HepG2 (cell line): ENCODE measurements at regions not wholly inside any gene's neighbourhood (a gene's known extent, or its start where the extent isn't known, plus 50 kb on each side); places are given as distances from the start of the nearest gene placed in this dataset.
A peak's percentile ranks its signal among the peaks of the same experiment; 100 is the strongest.
"Not testable (repeated sequence)": the region's sequence is repeated elsewhere in the genome, so short reads cannot be mapped to it uniquely, and the experiment has no call there.

Experiments
- ATAC-seq: fragments of 200-7000 bp; cut with Tn5 transposase; 3 replicates; pipeline ENCODE4 v1.9.1; 2020; ENCODE audit warnings: mild to moderate bottlenecking, moderate library complexity
- BruUV-seq: library from RNA; stranded (reverse); fragments of 400-500 nt; replicated peaks from 2 replicates; lab custom pipeline; 2021; lab: Mats Ljungman, UMichigan
- CTCF ChIA-PET: fragments of 300-600 bp; formaldehyde crosslinking; extraction: SDS; loops from one replicate; lab custom pipeline; 2021; ENCODE audit warnings: low total read pairs, inconsistent platforms, low intra/inter-chr PET ratio; lab: Yijun Ruan, JAX
- POLR2A ChIA-PET: fragments of 350-600 bp; sonication (Branson Sonifier 250); formaldehyde crosslinking; loops from one replicate; lab custom pipeline; 2020; ENCODE audit warnings: antibody characterized with exemption, inconsistent platforms; lab: Yijun Ruan, JAX
- DNase-seq: peaks from one replicate; pipeline ENCODE4 v3.0.0-alpha.2; 2015; ENCODE audit warnings: low spot score
- FAIRE-seq: peaks from 3 replicates; lab custom pipeline; 2011; peaks lifted over from hg19 to GRCh38; lab: Jason Lieb, UNC
- H2AFZ ChIP-seq: one replicate; pipeline ENCODE4 v1.6.1; 2011; ENCODE audit warnings: low read length, inconsistent platforms
- H3K27ac ChIP-seq: fragments of 300-600 bp; 3 replicates; pipeline ENCODE4 v1.8.0; 2011; ENCODE audit warnings: mixed run types, mild to moderate bottlenecking, mixed read lengths, low read length, inconsistent platforms; ENCODE audit not compliant: insufficient read depth; ENCODE audit errors: extremely low read length
- H3K27me3 ChIP-seq, 2 experiments: fragments of 200-600 bp in 1 of 2; 2 replicates in 1 of 2; 3 replicates in 1 of 2; pipeline versions ENCODE4 v1.6.0 to v1.8.0; 2011; ENCODE audit warnings: low read length in 2 of 2, mild to moderate bottlenecking in 2 of 2, moderate library complexity in 2 of 2, inconsistent platforms in 1 of 2; ENCODE audit not compliant: insufficient read depth in 2 of 2, control insufficient read depth in 1 of 2
- H3K36me3 ChIP-seq, 2 experiments: fragments of 200-600 bp in 1 of 2; replicated peaks in 1 of 2; 2 replicates in 1 of 2; 3 replicates in 1 of 2; pipeline versions ENCODE4 v1.5.1 to v1.8.0; 2011; ENCODE audit warnings: low read length in 2 of 2, inconsistent platforms in 1 of 2; ENCODE audit not compliant: insufficient read depth in 2 of 2, control insufficient read depth in 1 of 2
- H3K4me1 ChIP-seq: 2 replicates; pipeline ENCODE4 v1.5.1; 2012; ENCODE audit warnings: low read length, inconsistent platforms; ENCODE audit not compliant: insufficient read depth
- H3K4me2 ChIP-seq: 2 replicates; pipeline ENCODE4 v1.6.0; 2011; ENCODE audit warnings: low read depth, low read length, inconsistent platforms
- H3K4me3 ChIP-seq, 3 experiments: fragments of 200-600 bp in 1 of 3; sonication (generic), shearing (Covaris generic) in 1 of 3; replicated peaks in 1 of 3; 2 replicates each; pipeline ENCODE4 v1.5.1; 2011 to 2016; ENCODE audit warnings: low read length in 3 of 3, inconsistent platforms in 2 of 3, low read depth in 2 of 3, mild to moderate bottlenecking in 2 of 3, control low read depth in 1 of 3, mixed read lengths in 1 of 3; ENCODE audit not compliant: insufficient read depth in 1 of 3
- H3K79me2 ChIP-seq: one replicate; pipeline ENCODE4 v1.6.1; 2011; ENCODE audit warnings: low read length, inconsistent platforms; ENCODE audit not compliant: insufficient read depth
- H3K9ac ChIP-seq: 2 replicates; pipeline ENCODE4 v1.6.0; 2011; ENCODE audit warnings: mild to moderate bottlenecking, low read depth, low read length, inconsistent platforms; ENCODE audit not compliant: insufficient read depth
- H3K9me3 ChIP-seq: 2 replicates; pipeline ENCODE4 v1.5.1; 2012; ENCODE audit warnings: mild to moderate bottlenecking, low read length
- H4K20me1 ChIP-seq: 2 replicates; pipeline ENCODE4 v1.6.0; 2011; ENCODE audit warnings: inconsistent platforms, mild to moderate bottlenecking, low read length, moderate library complexity; ENCODE audit not compliant: insufficient read depth
- ARID5B ChIP-seq: IDR thresholded peaks from 2 replicates; pipeline ENCODE4 v1.4.0; 2020; ENCODE audit warnings: mild to moderate bottlenecking, missing genetic modification reagents
- LCORL ChIP-seq, 2 experiments: fragments of 450-650 bp in 1 of 2; sonication (generic) in 1 of 2; formaldehyde crosslinking in 1 of 2; IDR thresholded peaks; 2 replicates each; pipeline versions ENCODE4 v1.5.0 to v1.6.1; 2017 to 2020; ENCODE audit warnings: antibody characterized with exemption in 1 of 2, missing genetic modification reagents in 1 of 2
- MAFK ChIP-seq, 2 experiments: IDR thresholded peaks in 1 of 2; conservative IDR thresholded peaks in 1 of 2; 2 replicates each; pipeline ENCODE4 v1.6.1; 2011; ENCODE audit warnings: improper control_type of control experiment in 2 of 2, low read length in 2 of 2
- NONO ChIP-seq, 2 experiments: fragments of 450-650 bp in 1 of 2; sonication (generic) in 1 of 2; formaldehyde crosslinking in 1 of 2; IDR thresholded peaks in 1 of 2; conservative IDR thresholded peaks in 1 of 2; 2 replicates each; pipeline versions ENCODE4 v1.6.1 to v1.8.0; 2017 to 2022; ENCODE audit warnings: mild to moderate bottlenecking in 1 of 2, missing genetic modification reagents in 1 of 2, moderate library complexity in 1 of 2
- NR2F6 ChIP-seq, 2 experiments: IDR thresholded peaks; 2 replicates each; pipeline ENCODE4 v1.6.1; 2016; ENCODE audit warnings: antibody characterized with exemption in 1 of 2, mild to moderate bottlenecking in 1 of 2
- PITX1 ChIP-seq: sonication (generic); formaldehyde crosslinking; IDR thresholded peaks from 2 replicates; pipeline ENCODE4 v1.5.1; 2020; ENCODE audit warnings: mild to moderate bottlenecking, missing genetic modification reagents
- RAD51 ChIP-seq: fragments of 450-650 bp; IDR thresholded peaks from 2 replicates; pipeline ENCODE4 v1.6.1; 2016; ENCODE audit warnings: borderline replicate concordance
- SOX6 ChIP-seq, 2 experiments: fragments of 450-650 bp in 1 of 2; sonication (generic) in 1 of 2; formaldehyde crosslinking in 1 of 2; IDR thresholded peaks; 2 replicates each; pipeline versions ENCODE4 v1.4.0 to v1.6.1; 2017 to 2020; ENCODE audit warnings: antibody characterized with exemption in 1 of 2, mild to moderate bottlenecking in 1 of 2, missing genetic modification reagents in 1 of 2
- THRA ChIP-seq: sonication (generic); formaldehyde crosslinking; IDR thresholded peaks from 2 replicates; pipeline ENCODE4 v1.4.0; 2020; ENCODE audit warnings: missing genetic modification reagents, borderline replicate concordance
- ZNF282 ChIP-seq: fragments of 450-650 bp; IDR thresholded peaks from 2 replicates; pipeline ENCODE4 v1.6.1; 2018; ENCODE audit not compliant: partially characterized antibody
- ZNF768 ChIP-seq: sonication (generic); formaldehyde crosslinking; IDR thresholded peaks from 2 replicates; pipeline ENCODE4 v1.4.0; 2020; ENCODE audit warnings: missing genetic modification reagents
- WGBS: methylation state at CpG from one replicate; pipeline ENCODE4 v1.1.6; 2017; ENCODE audit warnings: low lambda C conversion rate; 5-methylcytosine and 5-hydroxymethylcytosine counted together
- in situ Hi-C: cut with HindIII; loops from 2 replicates; pipeline ENCODE4 v1.10.0; 2017; ENCODE audit warnings: low pct_unique_long_range_greater_than_20kb; ENCODE audit not compliant: extremely low pct_ligation_motif_present
- intact Hi-C: fragments of 100-400 bp; cut with micrococcal nuclease; formaldehyde crosslinking; loops from one replicate; pipeline ENCODE4 v1.10.0; 2022; ENCODE audit not compliant: unreplicated experiment

- H3K4me2 ChIP-seq; FAIRE-seq; intact Hi-C loops; H3K4me1 ChIP-seq; H3K27me3 ChIP-seq; H3K79me2 ChIP-seq; H3K9me3 ChIP-seq; POLR2A ChIA-PET; H3K9ac ChIP-seq; BruUV-seq; H3K27ac ChIP-seq; CTCF ChIA-PET; ATAC-seq; H3K4me3 ChIP-seq; H2AFZ ChIP-seq; DNase-seq; H4K20me1 ChIP-seq; TF ChIP-seq LCORL (CRISPR knock-in tag; IDR thresholded peaks at IDR 0.05); NONO (CRISPR knock-in tag; conservative IDR thresholded peaks at IDR 0.05); SOX6 (CRISPR knock-in tag; IDR thresholded peaks at IDR 0.05): not testable (repeated sequence)
- peaks cover 7 to 13% of the 10 kb centered on the region in 2 experiments; a peak in 3 of 5 replicates for H3K36me3 ChIP-seq
- TF ChIP-seq LCORL (IDR thresholded peaks at IDR 0.05) (peak; percentile 19; the same call in 1 of the 2 replicates), ZNF282 (peak; percentile 15), NONO (IDR thresholded peaks at IDR 0.05) (0 out of 2 replicates have a peak, but pooled peaks have one; percentile 18), SOX6 (IDR thresholded peaks at IDR 0.05) (peak; percentile 40; the same call in 1 of the 2 replicates), RAD51 (0 out of 2 replicates have a peak, but pooled peaks have one; percentile 15), MAFK (conservative IDR thresholded peaks at IDR 0.05 in 1 of 2, IDR thresholded peaks at IDR 0.05 in 1 of 2; ENCODE audit: low read length in 2 of 2) (peak in 1 of 2 experiments; percentile 36; a peak in 2 of 4 replicates), ZNF768 (CRISPR knock-in tag) (peak; percentile 35; the same call in 1 of the 2 replicates)
- in situ Hi-C loops = loop anchor here (25.0 kb wide), 1 partner anchor 269 kb away; no protein-coding TSS in a partner anchor
- WGBS = 96% methylated on average over 7 of the region's 7 CpGs
Observed at GRCh38 chr5:34193297-34193696, 150.3 kb upstream of the C1QTNF3 start.

- ATAC-seq; H4K20me1 ChIP-seq; H3K4me1 ChIP-seq; H3K79me2 ChIP-seq; H3K27ac ChIP-seq; CTCF ChIA-PET; H3K9ac ChIP-seq; TF ChIP-seq NR2F6 (CRISPR knock-in tag; IDR thresholded peaks at IDR 0.05): not testable (repeated sequence)
- H3K36me3 ChIP-seq = peaks cover 7 to 13% of the 10 kb centered on the region in 2 experiments; a peak in 3 of 5 replicates
- in situ Hi-C loops = loop anchor here (25.0 kb wide), 1 partner anchor 268 kb away; no protein-coding TSS in a partner anchor
- BruUV-seq = TSS peak; percentile 45
- WGBS = 58% methylated on average over 3 of the region's 3 CpGs
- peak; percentile 67; the same call in 1 of the 2 replicates for TF ChIP-seq THRA (CRISPR knock-in tag)
- peak; percentile 12; the same call in 1 of the 2 replicates for TF ChIP-seq ARID5B (CRISPR knock-in tag)
- TF ChIP-seq PITX1 (CRISPR knock-in tag) = 0 out of 2 replicates have a peak, but pooled peaks have one; percentile 31
- TF ChIP-seq NR2F6 (IDR thresholded peaks at IDR 0.05) = peak; percentile 38; the same call in 1 of the 2 replicates
- TF ChIP-seq, all 625 proteins: peak for 4; not testable (repeated sequence) for 621
- POLR2A ChIA-PET = interaction anchor here (0.6 kb wide), 1 partner anchor 178 kb away, joined by 3 read pairs; no protein-coding TSS in a partner anchor
- FAIRE-seq, H3K27me3 ChIP-seq, H3K9me3 ChIP-seq, intact Hi-C loops, H3K4me2 ChIP-seq, H3K4me3 ChIP-seq, H2AFZ ChIP-seq: not testable (repeated sequence)
- peak; percentile 39 for DNase-seq
Observed at GRCh38 chr5:34193804-34194203, 150.8 kb upstream of the C1QTNF3 start.
